Testis (tissue), 2 donors: ENCODE measurements at regions not wholly inside any gene's neighbourhood (a gene's known extent, or its start where the extent isn't known, plus 50 kb on each side); places are given as distances from the start of the nearest gene placed in this dataset.

Source experiments
- DNase-seq: peaks from one replicate; pipeline ENCODE4 v3.0.0-alpha.2; 2019
- H3K27ac ChIP-seq, 2 donors: fragments of 200-600 bp; sonication (generic); one replicate each; pipeline ENCODE4 v1.5.1; 2019
- H3K27me3 ChIP-seq: fragments of 200-600 bp; sonication (generic); one replicate; pipeline ENCODE4 v1.5.1; 2019
- H3K36me3 ChIP-seq: fragments of 200-600 bp; sonication (generic); one replicate; pipeline ENCODE4 v1.5.1; 2017; ENCODE audit warnings: low read depth; ENCODE audit errors: missing control alignments
- H3K4me1 ChIP-seq: fragments of 200-600 bp; sonication (generic); one replicate; pipeline ENCODE4 v1.5.1; 2019
- H3K4me3 ChIP-seq, 2 donors: fragments of 200-600 bp; sonication (generic); one replicate each; pipeline ENCODE4 v1.5.1; 2017 to 2019
- H3K9me3 ChIP-seq: fragments of 200-600 bp; sonication (generic); one replicate; pipeline ENCODE4 v1.5.1; 2017
- POLR2A ChIP-seq: fragments of 450-650 bp; IDR thresholded peaks from one replicate; pipeline ENCODE4 v1.6.1; 2017; ENCODE audit warnings: antibody characterized with exemption, mild to moderate bottlenecking, moderate library complexity
- WGBS, 2 donors: methylation state at CpG; one replicate each; pipeline ENCODE4 v1.1.5; 2018; 5-methylcytosine and 5-hydroxymethylcytosine counted together
- intact Hi-C: fragments of 100-400 bp; cut with DNase I; formaldehyde crosslinking; loops from one replicate; pipeline ENCODE4 v1.15.1; 2023; ENCODE audit warnings: low total_unique reads
- TF ChIP-seq, protein P1 (sequence below), 3 experiments: fragments of 450-650 bp in 2 of 3; fragments of 200-600 bp in 1 of 3; sonication (generic) in 1 of 3; IDR thresholded peaks; one replicate each; pipeline ENCODE4 v1.5.1; 2016 to 2019; ENCODE audit warnings: antibody characterized with exemption in 3 of 3, mild to moderate bottlenecking in 2 of 3, moderate library complexity in 1 of 3

DNA sequence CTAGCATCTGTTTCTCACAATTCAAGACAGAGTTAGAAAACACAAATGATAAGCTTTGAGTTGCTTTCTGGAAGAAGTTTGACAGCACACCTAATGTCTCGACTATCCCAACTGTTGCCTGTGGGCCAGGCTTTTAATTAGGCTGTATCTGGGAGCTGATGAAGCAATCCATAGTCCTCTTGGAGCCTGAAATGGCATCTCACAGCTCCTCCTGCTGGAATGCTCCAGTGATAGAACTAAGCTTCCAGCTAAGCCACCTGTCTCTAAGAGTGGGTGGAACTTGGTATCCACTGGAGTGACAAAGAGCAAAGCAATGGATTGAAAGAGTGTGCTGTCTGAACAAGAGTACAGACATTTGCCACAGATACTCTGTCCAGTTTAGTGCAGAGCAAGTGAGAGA, 605.3 kb upstream of the NR5A2 start:
- intact Hi-C loops = no loop called here
- H3K36me3 ChIP-seq = no peaks in the 10 kb centered on the region
- WGBS, 2 donors = 69 to 73% methylated on average over 1 of the region's 1 CpG

DNA sequence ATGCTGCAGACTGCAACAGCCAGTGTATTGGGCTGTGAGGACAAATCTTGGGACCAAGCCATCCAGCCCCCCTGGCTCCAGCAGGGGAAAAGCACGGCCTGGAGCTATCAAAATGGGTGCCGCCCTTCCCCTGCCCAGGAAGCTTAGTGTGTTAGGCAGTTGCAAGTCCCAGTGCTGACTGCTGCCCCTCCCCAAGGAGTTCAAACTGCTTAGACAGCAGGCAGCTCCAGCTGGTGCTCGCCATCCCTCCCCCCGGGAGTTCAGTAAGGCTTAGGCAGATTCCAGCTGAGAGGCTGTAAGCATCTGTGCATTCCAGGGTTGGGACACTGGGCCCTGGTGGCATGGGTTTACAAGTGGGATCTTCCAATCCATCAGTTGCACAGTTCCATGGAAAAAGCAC, 579.6 kb upstream of the NR5A2 start:
- intact Hi-C loops = no loop called here
- no peak for TF ChIP-seq POLR2A
- TF ChIP-seq, protein P1, sequence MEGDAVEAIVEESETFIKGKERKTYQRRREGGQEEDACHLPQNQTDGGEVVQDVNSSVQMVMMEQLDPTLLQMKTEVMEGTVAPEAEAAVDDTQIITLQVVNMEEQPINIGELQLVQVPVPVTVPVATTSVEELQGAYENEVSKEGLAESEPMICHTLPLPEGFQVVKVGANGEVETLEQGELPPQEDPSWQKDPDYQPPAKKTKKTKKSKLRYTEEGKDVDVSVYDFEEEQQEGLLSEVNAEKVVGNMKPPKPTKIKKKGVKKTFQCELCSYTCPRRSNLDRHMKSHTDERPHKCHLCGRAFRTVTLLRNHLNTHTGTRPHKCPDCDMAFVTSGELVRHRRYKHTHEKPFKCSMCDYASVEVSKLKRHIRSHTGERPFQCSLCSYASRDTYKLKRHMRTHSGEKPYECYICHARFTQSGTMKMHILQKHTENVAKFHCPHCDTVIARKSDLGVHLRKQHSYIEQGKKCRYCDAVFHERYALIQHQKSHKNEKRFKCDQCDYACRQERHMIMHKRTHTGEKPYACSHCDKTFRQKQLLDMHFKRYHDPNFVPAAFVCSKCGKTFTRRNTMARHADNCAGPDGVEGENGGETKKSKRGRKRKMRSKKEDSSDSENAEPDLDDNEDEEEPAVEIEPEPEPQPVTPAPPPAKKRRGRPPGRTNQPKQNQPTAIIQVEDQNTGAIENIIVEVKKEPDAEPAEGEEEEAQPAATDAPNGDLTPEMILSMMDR (IDR thresholded peaks at IDR 0.05) = no peak

More for the DNA sequence above, 605.3 kb upstream of the NR5A2 start:
- no peaks in the 10 kb centered on the region for H3K4me1 ChIP-seq
- no peaks in the 10 kb centered on the region for H3K9me3 ChIP-seq
- no peaks in the 10 kb centered on the region for H3K27me3 ChIP-seq
- DNase-seq = no peak
- H3K27ac ChIP-seq = no peak overlapping the region
- H3K4me3 ChIP-seq = no peak overlapping the region
- no peak for TF ChIP-seq POLR2A
- TF ChIP-seq, protein P1 (IDR thresholded peaks at IDR 0.05) = no peak

DNA sequence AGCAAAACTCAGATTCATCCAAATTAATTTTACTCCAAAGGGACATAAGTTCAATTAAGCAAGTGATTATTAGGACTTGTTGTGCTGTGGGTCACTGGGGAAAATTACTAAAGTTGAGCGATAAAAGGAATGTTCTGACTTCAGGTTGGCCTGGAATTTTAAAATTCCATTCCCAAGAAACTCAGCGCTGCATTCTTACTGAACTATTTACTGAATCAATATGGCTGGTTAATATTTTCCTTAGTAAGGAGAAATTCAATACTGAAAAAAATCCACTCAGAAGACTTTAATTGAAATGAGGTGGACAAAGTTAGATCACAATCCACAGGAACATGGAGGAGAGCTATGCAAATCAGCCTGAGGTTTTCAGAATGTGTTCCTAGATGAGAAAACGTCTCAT, 578.9 kb upstream of the NR5A2 start:
- DNase-seq = no peak
- no peak overlapping the region for H3K27ac ChIP-seq
- intact Hi-C loops = no loop called here
- 76 to 88% methylated on average over 3 of the region's 3 CpGs for WGBS, 2 donors
- no peaks in the 10 kb centered on the region for H3K4me1 ChIP-seq
- H3K4me3 ChIP-seq = no peak overlapping the region
- TF ChIP-seq, protein P1 (IDR thresholded peaks at IDR 0.05) = no peak
- TF ChIP-seq POLR2A = no peak
- no peaks in the 10 kb centered on the region for H3K36me3 ChIP-seq
- H3K27me3 ChIP-seq = no peaks in the 10 kb centered on the region
- no peaks in the 10 kb centered on the region for H3K9me3 ChIP-seq

More for the DNA sequence above, 579.6 kb upstream of the NR5A2 start:
- no peaks in the 10 kb centered on the region for H3K27me3 ChIP-seq
- H3K27ac ChIP-seq = no peak overlapping the region
- H3K9me3 ChIP-seq = no peaks in the 10 kb centered on the region
- no peak for DNase-seq
- H3K4me1 ChIP-seq = no peaks in the 10 kb centered on the region
- H3K36me3 ChIP-seq = no peaks in the 10 kb centered on the region
- 72 to 74% methylated on average over 2 to 4 of the region's 4 CpGs for WGBS, 2 donors
- no peak overlapping the region for H3K4me3 ChIP-seq

DNA sequence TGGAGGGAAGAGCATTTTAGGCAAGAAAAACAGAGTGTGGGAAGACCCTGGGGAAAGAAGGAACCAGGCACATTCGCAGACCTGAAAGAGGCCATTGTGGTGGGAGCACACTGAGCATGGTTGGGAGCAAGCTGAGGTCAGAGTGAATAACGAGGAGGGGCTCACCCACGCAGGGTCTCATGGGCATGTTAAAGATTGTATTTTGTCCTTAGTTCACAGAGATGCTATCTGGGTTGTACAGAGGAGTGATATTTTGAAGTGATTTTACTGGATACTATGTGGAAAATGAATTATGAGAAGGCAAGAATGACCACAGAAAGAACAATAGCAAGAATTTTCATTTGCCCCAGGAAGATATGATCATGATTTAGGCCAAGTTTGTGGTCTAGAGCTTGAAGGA, 578.3 kb upstream of the NR5A2 start:
- Histone ChIP-seq H3K9me3 (no peaks in the 10 kb centered on the region), H3K4me1 (no peaks in the 10 kb centered on the region), H3K36me3 (no peaks in the 10 kb centered on the region), H3K27ac (no peak overlapping the region), H3K27me3 (no peaks in the 10 kb centered on the region), H3K4me3 (no peak overlapping the region)
- WGBS, 2 donors = 66 to 69% methylated on average over 3 of the region's 3 CpGs
- intact Hi-C loops = no loop called here
- TF ChIP-seq, protein P1 (IDR thresholded peaks at IDR 0.05) = no peak
- no peak for TF ChIP-seq POLR2A
- DNase-seq = no peak

DNA sequence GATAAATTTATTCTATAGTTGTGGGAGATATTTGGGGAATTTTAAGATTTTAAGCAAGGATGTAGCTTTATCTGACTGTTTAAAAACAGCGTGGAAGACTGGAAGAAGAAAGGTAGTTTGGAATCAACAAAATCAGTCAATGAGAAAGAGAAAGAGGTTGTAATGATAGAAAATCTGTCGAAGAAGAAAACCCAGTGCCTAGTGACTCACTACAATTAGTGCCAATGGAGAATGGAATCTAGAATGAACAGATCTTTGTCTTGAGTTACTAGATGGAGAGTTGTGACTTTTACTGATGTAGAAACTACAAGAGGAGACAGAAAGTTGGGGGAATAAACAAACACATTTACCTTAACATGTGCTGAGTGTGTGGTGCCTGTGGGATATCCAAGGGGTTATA, 577.8 kb upstream of the NR5A2 start:
- WGBS, 2 donors = 46 to 91% methylated on average over 2 of the region's 2 CpGs
- no peak for DNase-seq
- intact Hi-C loops = no loop called here
- no peaks in the 10 kb centered on the region for H3K9me3 ChIP-seq
- no peak overlapping the region for H3K27ac ChIP-seq
- H3K27me3 ChIP-seq = no peaks in the 10 kb centered on the region
- no peak overlapping the region for H3K4me3 ChIP-seq
- no peak for TF ChIP-seq POLR2A
- TF ChIP-seq, protein P1 (IDR thresholded peaks at IDR 0.05) = no peak
- H3K4me1 ChIP-seq = no peaks in the 10 kb centered on the region
- H3K36me3 ChIP-seq = no peaks in the 10 kb centered on the region
